ENCODE measurements at regions not wholly inside any gene's neighbourhood (a gene's known extent, or its start where the extent isn't known, plus 50 kb on each side); places are given as distances from the start of the nearest gene placed in this dataset.

GRCh38 chr9:108088916-108089315, 599.3 kb upstream of the KLF4 start:
- no peaks in the 10 kb centered on the region for H3K27me3 ChIP-seq
- 87 to 96% (median 93%) methylated on average over 3 of the region's 3 CpGs for WGBS, 4 donors
- no peaks in the 10 kb centered on the region for H3K9me3 ChIP-seq (replicated peaks in 1 of 3)
- H3K4me1 ChIP-seq (replicated peaks in 1 of 2), result no peaks in the 10 kb centered on the region
- no peaks in the 10 kb centered on the region for H3K36me3 ChIP-seq (replicated peaks in 1 of 2)
- intact Hi-C loops (cut with DNase I), result no loop called here
- TF ChIP-seq CTCF (IDR thresholded peaks at IDR 0.05) (no peak), POLR2A (IDR thresholded peaks at IDR 0.05) (no peak)
- DNase-seq, result no peak
- H3K4me3 ChIP-seq, result no peak overlapping the region
- no peak overlapping the region for H3K27ac ChIP-seq

- no peak overlapping the region for H3K27ac ChIP-seq
- no peaks in the 10 kb centered on the region for H3K36me3 ChIP-seq (replicated peaks in 1 of 2)
- no peak overlapping the region for H3K4me3 ChIP-seq
- H3K4me1 ChIP-seq (replicated peaks in 1 of 2), result no peaks in the 10 kb centered on the region
- no peaks in the 10 kb centered on the region for H3K9me3 ChIP-seq (replicated peaks in 1 of 3)
- no peaks in the 10 kb centered on the region for H3K27me3 ChIP-seq
- TF ChIP-seq CTCF (IDR thresholded peaks at IDR 0.05), result no peak
- TF ChIP-seq POLR2A (IDR thresholded peaks at IDR 0.05), result no peak
- DNase-seq, result no peak
- 71 to 90% (median 83%) methylated on average over 5 of the region's 5 CpGs for WGBS, 4 donors
- intact Hi-C loops (cut with DNase I), result no loop called here
These were observed 598.2 kb upstream of the KLF4 start for GRCh38 chr9:108087781-108088180.

- no peaks in the 10 kb centered on the region for H3K9me3 ChIP-seq (replicated peaks in 1 of 3)
- H3K27me3 ChIP-seq, result no peaks in the 10 kb centered on the region
- 63 to 70% (median 66%) methylated on average over 4 of the region's 4 CpGs for WGBS, 4 donors
- DNase-seq, result no peak
- intact Hi-C loops (cut with DNase I), result no loop called here
- H3K27ac ChIP-seq, result no peak overlapping the region
- no peaks in the 10 kb centered on the region for H3K36me3 ChIP-seq (replicated peaks in 1 of 2)
- H3K4me1 ChIP-seq (replicated peaks in 1 of 2), result no peaks in the 10 kb centered on the region
- no peak for TF ChIP-seq POLR2A (IDR thresholded peaks at IDR 0.05)
- TF ChIP-seq CTCF (IDR thresholded peaks at IDR 0.05), result no peak
- H3K4me3 ChIP-seq, result no peak overlapping the region
These were observed 597.1 kb upstream of the KLF4 start for GRCh38 chr9:108086624-108087023.

DNA sequence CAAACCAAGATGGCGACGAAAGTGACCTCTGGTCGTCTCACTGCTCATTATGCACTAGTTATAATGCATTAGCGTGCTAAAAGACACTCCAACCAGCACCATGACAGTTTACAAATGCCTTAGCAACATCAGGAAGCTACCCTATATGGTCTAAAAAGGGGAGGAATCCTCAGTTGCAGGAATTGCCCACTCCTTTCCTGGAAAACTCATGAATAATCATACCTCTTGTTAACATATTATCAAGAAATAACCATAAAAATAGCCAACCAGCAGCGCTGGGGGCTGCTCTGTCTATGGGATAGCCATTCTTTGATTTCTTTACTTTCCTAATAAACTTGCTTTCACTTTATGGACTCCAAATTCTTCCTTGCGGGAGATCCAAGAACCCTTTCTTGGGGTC, 595.7 kb upstream of the KLF4 start:
- WGBS, 4 donors, result 86 to 94% (median 89%) methylated on average over 6 of the region's 6 CpGs
- Histone ChIP-seq H3K27ac (no peak overlapping the region), H3K27me3 (no peaks in the 10 kb centered on the region), H3K4me3 (no peak overlapping the region), H3K36me3 (replicated peaks in 1 of 2) (no peaks in the 10 kb centered on the region), H3K9me3 (replicated peaks in 1 of 3) (no peaks in the 10 kb centered on the region), H3K4me1 (replicated peaks in 1 of 2) (no peaks in the 10 kb centered on the region)
- TF ChIP-seq POLR2A (IDR thresholded peaks at IDR 0.05) (no peak), CTCF (IDR thresholded peaks at IDR 0.05) (no peak)
- intact Hi-C loops (cut with DNase I), result no loop called here
- no peak for DNase-seq

Data from adrenal gland (tissue), 9 donors.